HL-60 (cell line): ENCODE measurements at regions not wholly inside any gene's neighbourhood (a gene's known extent, or its start where the extent isn't known, plus 50 kb on each side); places are given as distances from the start of the nearest gene placed in this dataset.
A peak's percentile ranks its signal among the peaks of the same experiment; 100 is the strongest.

Experiments used
- DNase-seq, 2 experiments: peaks; one replicate each; pipeline ENCODE4 v3.0.0-alpha.2; 2010 to 2020; ENCODE audit warnings: low read depth in 1 of 2, low spot score in 1 of 2
- H3K27ac ChIP-seq: fragments of 250-450 bp; sonication (Bioruptor Pico); replicated peaks from 2 replicates; pipeline ENCODE4 v1.5.1; 2020; ENCODE audit warnings: mild to moderate bottlenecking, moderate library complexity
- H3K27me3 ChIP-seq: fragments of 250-450 bp; sonication (Bioruptor Pico); 2 replicates; pipeline ENCODE4 v1.5.1; 2021; ENCODE audit warnings: mild to moderate bottlenecking, moderate library complexity; ENCODE audit not compliant: insufficient read depth, poor library complexity, severe bottlenecking
- H3K4me3 ChIP-seq: replicated peaks from 2 replicates; pipeline ENCODE4 v1.5.1; 2011; ENCODE audit warnings: mild to moderate bottlenecking, control low read depth, low read length; ENCODE audit not compliant: insufficient read depth
- CTCF ChIP-seq: IDR thresholded peaks from one replicate; pipeline ENCODE4 v1.5.1; 2011; ENCODE audit warnings: low read length, control low read depth, inconsistent platforms; ENCODE audit not compliant: insufficient read depth
- GABPA ChIP-seq: IDR thresholded peaks from 2 replicates; pipeline ENCODE4 v1.6.1; 2012; ENCODE audit warnings: low read depth
- POLR2AphosphoS5 ChIP-seq: IDR thresholded peaks from 2 replicates; pipeline ENCODE4 v1.6.1; 2012; ENCODE audit warnings: low read depth
- REST ChIP-seq: IDR thresholded peaks from 2 replicates; pipeline ENCODE4 v1.6.1; 2012; ENCODE audit warnings: low read depth; ENCODE audit not compliant: insufficient replicate concordance
- SPI1 ChIP-seq: IDR thresholded peaks from 2 replicates; pipeline ENCODE4 v1.6.1; 2012; ENCODE audit warnings: low read depth, mild to moderate bottlenecking, borderline replicate concordance

DNA sequence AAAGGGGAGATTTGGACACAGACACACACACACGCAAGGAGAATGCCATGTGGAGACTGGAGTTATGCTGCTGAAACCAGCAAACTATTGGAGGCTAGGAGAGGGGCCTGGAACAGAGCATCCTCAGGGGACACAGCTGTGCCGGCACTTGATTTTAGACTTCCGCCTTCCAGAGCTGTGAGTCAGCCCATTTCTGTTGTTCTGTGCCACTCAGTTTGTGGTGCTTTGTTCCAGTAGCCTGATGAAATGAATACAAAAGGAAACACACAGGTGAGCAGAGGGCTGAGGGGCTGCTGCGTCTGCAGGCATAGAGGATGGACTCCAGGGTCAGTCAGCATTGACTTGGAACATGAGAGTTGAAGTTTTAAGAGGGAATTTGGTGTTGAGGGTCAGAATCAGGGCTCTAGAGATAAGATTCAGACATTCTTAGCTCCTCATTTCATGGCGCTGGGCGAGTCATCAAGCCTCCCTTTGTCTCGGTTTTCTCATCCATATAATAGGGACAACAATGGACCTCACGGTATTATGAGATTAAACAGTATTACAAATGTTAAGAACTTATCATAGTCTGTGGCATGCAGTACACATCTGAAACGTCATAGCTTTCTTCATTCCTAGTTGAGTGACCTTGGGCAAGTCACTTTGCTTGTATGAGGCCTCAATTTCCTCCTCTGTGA is 191.0 kb downstream of the MIAT start:
- DNase-seq, result no peak
- H3K27me3 ChIP-seq, result no peaks in the 10 kb centered on the region
- no peak overlapping the region for H3K27ac ChIP-seq
- H3K4me3 ChIP-seq, result no peak overlapping the region
- TF ChIP-seq POLR2AphosphoS5, result no peak

- Histone ChIP-seq H3K4me3 (no peak overlapping the region), H3K27ac (no peak overlapping the region), H3K27me3 (no peaks in the 10 kb centered on the region)
- DNase-seq, result no peak
- TF ChIP-seq SPI1 (no peak), REST (no peak), GABPA (no peak), CTCF (no peak), POLR2AphosphoS5 (no peak)
Measured at GRCh38 chr22:26849575-26849974, 192.2 kb downstream of the MIAT start.

GRCh38 chr22:26851125-26851524 is 193.7 kb downstream of the MIAT start:
- H3K27ac ChIP-seq, result no peak overlapping the region
- DNase-seq, result no peak
- no peaks in the 10 kb centered on the region for H3K27me3 ChIP-seq
- TF ChIP-seq SPI1, result no peak
- no peak for TF ChIP-seq CTCF
- TF ChIP-seq GABPA, result no peak
- no peak for TF ChIP-seq POLR2AphosphoS5
- TF ChIP-seq REST, result no peak
- H3K4me3 ChIP-seq, result no peak overlapping the region

- no peak for TF ChIP-seq GABPA
- TF ChIP-seq REST, result peak; percentile 90
- no peak for DNase-seq
- H3K4me3 ChIP-seq, result no peak overlapping the region
- no peaks in the 10 kb centered on the region for H3K27me3 ChIP-seq
- H3K27ac ChIP-seq, result no peak overlapping the region
Measured at GRCh38 chr22:26852176-26852575, 194.8 kb downstream of the MIAT start.
